Astrocyte of the spinal cord (primary cell): ENCODE measurements at regions not wholly inside any gene's neighbourhood (a gene's known extent, or its start where the extent isn't known, plus 50 kb on each side); places are given as distances from the start of the nearest gene placed in this dataset.

Experiments
- DNase-seq: peaks from one replicate; pipeline ENCODE4 v3.0.0; 2011; ENCODE audit warnings: low read depth, low spot score
- H3K4me3 ChIP-seq: 2 replicates; pipeline ENCODE4 v1.5.1; 2011; ENCODE audit warnings: low read depth, mild to moderate bottlenecking, low read length, moderate library complexity
- CTCF ChIP-seq: IDR thresholded peaks from 2 replicates; pipeline ENCODE4 v1.5.1; 2012; ENCODE audit warnings: low read depth, mild to moderate bottlenecking, low read length, inconsistent platforms
- in situ Hi-C: cut with HindIII; loops from 2 replicates; pipeline ENCODE4 v1.10.0; 2017; ENCODE audit warnings: low sequenced_read_pairs

GRCh38 chr1:5416518-5416917 lies 575.7 kb downstream of the NPHP4 start:
- no peak for DNase-seq
- TF ChIP-seq CTCF = no peak
- in situ Hi-C loops = no loop called here
- no peak overlapping the region for H3K4me3 ChIP-seq

- no peak overlapping the region for H3K4me3 ChIP-seq
- no peak for TF ChIP-seq CTCF
- no peak for DNase-seq
- in situ Hi-C loops = no loop called here
These were observed 576.6 kb downstream of the NPHP4 start for GRCh38 chr1:5415606-5416005.

GRCh38 chr1:5410652-5411051 lies 581.6 kb downstream of the NPHP4 start:
- DNase-seq = no peak
- no peak for TF ChIP-seq CTCF
- H3K4me3 ChIP-seq = no peak overlapping the region
- in situ Hi-C loops = no loop called here

- in situ Hi-C loops = no loop called here
- no peak for DNase-seq
- H3K4me3 ChIP-seq = no peak overlapping the region
- no peak for TF ChIP-seq CTCF
These were observed 583.8 kb downstream of the NPHP4 start for GRCh38 chr1:5408401-5408800.

GRCh38 chr1:5405263-5405662 lies 587.0 kb downstream of the NPHP4 start:
- TF ChIP-seq CTCF = no peak
- no peak overlapping the region for H3K4me3 ChIP-seq
- DNase-seq = no peak
- in situ Hi-C loops = no loop called here

DNA sequence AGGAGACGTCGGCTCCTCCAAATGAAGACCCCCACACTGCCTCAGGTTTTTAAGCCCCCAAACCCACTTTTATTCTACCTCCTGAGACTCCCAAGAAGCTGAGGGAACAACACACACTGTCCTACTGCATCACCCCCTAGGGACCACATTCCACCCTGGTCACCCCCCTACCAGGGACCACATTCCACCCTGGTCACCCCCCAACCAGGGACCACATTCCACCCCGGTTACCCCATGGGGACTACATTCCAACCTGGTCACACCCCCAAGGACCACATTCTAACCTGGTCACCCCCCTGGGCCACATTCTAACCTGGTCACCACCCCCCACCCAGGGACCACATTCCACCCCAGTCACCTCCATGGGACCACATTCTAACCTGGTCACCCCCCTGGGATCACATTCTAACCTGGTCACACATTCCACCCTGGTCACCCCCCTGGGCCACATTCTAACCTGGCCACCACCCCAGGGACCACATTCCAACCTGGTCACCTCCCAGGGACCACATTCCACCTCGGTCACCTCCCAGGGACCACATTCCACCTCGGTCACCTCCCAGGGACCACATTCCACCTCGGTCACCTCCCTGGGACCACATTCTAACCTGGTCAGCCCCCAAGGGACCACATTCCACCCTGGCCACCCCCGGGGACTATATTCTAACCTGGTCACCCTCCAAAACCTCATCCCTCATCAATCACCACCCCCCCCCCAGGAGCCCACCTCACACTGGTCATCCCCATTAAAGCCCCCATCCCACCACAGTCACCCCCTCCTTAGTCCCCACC lies 587.6 kb downstream of the NPHP4 start:
- in situ Hi-C loops = no loop called here
- DNase-seq = no peak
- H3K4me3 ChIP-seq = no peak overlapping the region
- TF ChIP-seq CTCF = no peak

- no peak for TF ChIP-seq CTCF
- H3K4me3 ChIP-seq = no peak overlapping the region
- in situ Hi-C loops = no loop called here
- DNase-seq = no peak
These were observed 588.3 kb downstream of the NPHP4 start for GRCh38 chr1:5403935-5404334.
